A673 (cell line): ENCODE measurements at regions not wholly inside any gene's neighbourhood (a gene's known extent, or its start where the extent isn't known, plus 50 kb on each side); places are given as distances from the start of the nearest gene placed in this dataset.

Source experiments
- CTCF ChIP-seq: fragments of 300-800, 200-600 bp; sonication (generic); conservative IDR thresholded peaks from 2 replicates; pipeline ENCODE4 v1.5.1; 2017; ENCODE audit warnings: low read depth, mild to moderate bottlenecking, antibody characterized with exemption, low read length, moderate library complexity, mixed read lengths
- EZH2 ChIP-seq: fragments of 200-600 bp; sonication (generic); IDR thresholded peaks from 2 replicates; pipeline ENCODE4 v1.6.1; 2017; ENCODE audit warnings: borderline replicate concordance, low read depth, mild to moderate bottlenecking, mixed read lengths, antibody characterized with exemption, low read length; ENCODE audit not compliant: poor library complexity, severe bottlenecking

- TF ChIP-seq CTCF (no peak), EZH2 (no peak)
Observed at GRCh38 chr6:47919875-47920274, 138.0 kb downstream of the OPN5 start.
